Neural cell (in vitro differentiated cells): ENCODE measurements at regions not wholly inside any gene's neighbourhood (a gene's known extent, or its start where the extent isn't known, plus 50 kb on each side); places are given as distances from the start of the nearest gene placed in this dataset.

ENCODE experiments used
- H2AFZ ChIP-seq: fragments of 200-600, 300-800 bp; sonication (generic), shearing (Covaris generic); 2 replicates; pipeline ENCODE4 v1.6.0; 2014; ENCODE audit warnings: low read depth, mild to moderate bottlenecking, antibody characterized with exemption, low read length, moderate library complexity
- H3F3A ChIP-seq: fragments of 200-600 bp; shearing (Covaris generic); 2 replicates; pipeline ENCODE4 v1.6.1; 2016; ENCODE audit warnings: mild to moderate bottlenecking, moderate library complexity, mixed read lengths, antibody characterized with exemption, low read length; ENCODE audit not compliant: insufficient read depth, poor library complexity, severe bottlenecking
- H3K27ac ChIP-seq: fragments of 200-600, 300-800 bp; sonication (generic), shearing (Covaris generic); 2 replicates; pipeline ENCODE4 v1.5.1; 2014; ENCODE audit warnings: mild to moderate bottlenecking, low read length, moderate library complexity
- H3K27me3 ChIP-seq: fragments of 300-800, 200-600 bp; sonication (generic), shearing (Covaris generic); 2 replicates; pipeline ENCODE4 v1.6.0; 2014; ENCODE audit warnings: mild to moderate bottlenecking, low read depth, low read length, moderate library complexity; ENCODE audit not compliant: insufficient read depth
- H3K36me3 ChIP-seq: fragments of 300-800, 200-600 bp; sonication (generic), shearing (Covaris generic); 2 replicates; pipeline ENCODE4 v1.5.1; 2014; ENCODE audit warnings: mild to moderate bottlenecking, antibody characterized with exemption, low read length, moderate library complexity; ENCODE audit not compliant: insufficient read depth
- H3K4me2 ChIP-seq: fragments of 300-800, 200-600 bp; sonication (generic), shearing (Covaris generic); 2 replicates; pipeline ENCODE4 v1.6.0; 2014; ENCODE audit warnings: mild to moderate bottlenecking, low read length
- H3K4me3 ChIP-seq: fragments of 300-800, 200-600 bp; sonication (generic), shearing (Covaris generic); 2 replicates; pipeline ENCODE4 v1.5.1; 2014; ENCODE audit warnings: mild to moderate bottlenecking, low read length, moderate library complexity
- H3K79me2 ChIP-seq: fragments of 200-600 bp; shearing (Covaris generic); replicated peaks from 2 replicates; pipeline ENCODE4 v1.6.0; 2014; ENCODE audit warnings: mild to moderate bottlenecking, low read length, moderate library complexity; ENCODE audit not compliant: insufficient read depth
- H3K9ac ChIP-seq: fragments of 300-800, 200-600 bp; sonication (generic), shearing (Covaris generic); 2 replicates; pipeline ENCODE4 v1.6.1; 2016; ENCODE audit warnings: mild to moderate bottlenecking, low read length, mixed read lengths
- H3K9me2 ChIP-seq: fragments of 200-600 bp; shearing (Covaris generic); 2 replicates; pipeline ENCODE4 v1.6.1; 2016; ENCODE audit warnings: mild to moderate bottlenecking, low read length, mixed read lengths; ENCODE audit not compliant: insufficient read depth
- H3K9me3 ChIP-seq: fragments of 200-600, 300-800 bp; sonication (generic), shearing (Covaris generic); 2 replicates; pipeline ENCODE4 v1.6.1; 2016; ENCODE audit warnings: mild to moderate bottlenecking, mixed run types, low read length, moderate library complexity, mixed read lengths
- H4K20me1 ChIP-seq: fragments of 200-600 bp; shearing (Covaris generic); 2 replicates; pipeline ENCODE4 v1.6.1; 2016; ENCODE audit warnings: mild to moderate bottlenecking, mixed run types; ENCODE audit not compliant: insufficient read depth
- EP300 ChIP-seq: fragments of 450-650 bp; conservative IDR thresholded peaks from 2 replicates; pipeline ENCODE4 v1.6.1; 2014; ENCODE audit warnings: antibody characterized with exemption, mild to moderate bottlenecking, moderate library complexity; ENCODE audit not compliant: poor library complexity, severe bottlenecking
- EZH2 ChIP-seq: fragments of 200-600, 300-800 bp; shearing (Covaris generic), sonication (generic); IDR thresholded peaks from 2 replicates; pipeline ENCODE4 v1.6.1; 2014; ENCODE audit warnings: antibody characterized with exemption, low read length, borderline replicate concordance, mild to moderate bottlenecking; ENCODE audit not compliant: insufficient read depth, poor library complexity, severe bottlenecking
- MXI1 ChIP-seq: fragments of 450-650 bp; conservative IDR thresholded peaks from 2 replicates; pipeline ENCODE4 v1.6.1; 2014; ENCODE audit warnings: antibody characterized with exemption, mild to moderate bottlenecking; ENCODE audit not compliant: poor library complexity, severe bottlenecking
- POLR2AphosphoS5 ChIP-seq: IDR thresholded peaks from 2 replicates; pipeline ENCODE4 v1.6.1; 2012
- RAD21 ChIP-seq: fragments of 450-650 bp; conservative IDR thresholded peaks from 2 replicates; pipeline ENCODE4 v1.6.1; 2014; ENCODE audit warnings: antibody characterized with exemption, mild to moderate bottlenecking, moderate library complexity
- SMC3 ChIP-seq: fragments of 450-650 bp; conservative IDR thresholded peaks from 2 replicates; pipeline ENCODE4 v1.6.1; 2014; ENCODE audit warnings: antibody characterized with exemption, mild to moderate bottlenecking, moderate library complexity; ENCODE audit not compliant: poor library complexity
- TAF1 ChIP-seq: IDR thresholded peaks from 2 replicates; pipeline ENCODE4 v1.6.1; 2012; ENCODE audit warnings: low read depth
- TF ChIP-seq, protein P1 (sequence below): fragments of 450-650 bp; IDR thresholded peaks from 2 replicates; pipeline ENCODE4 v1.5.1; 2014; ENCODE audit warnings: antibody characterized with exemption, mild to moderate bottlenecking, moderate library complexity; ENCODE audit not compliant: poor library complexity, severe bottlenecking
- TF ChIP-seq, protein P2 (sequence below): IDR thresholded peaks from 2 replicates; pipeline ENCODE4 v1.6.1; 2012; ENCODE audit warnings: borderline replicate concordance

DNA sequence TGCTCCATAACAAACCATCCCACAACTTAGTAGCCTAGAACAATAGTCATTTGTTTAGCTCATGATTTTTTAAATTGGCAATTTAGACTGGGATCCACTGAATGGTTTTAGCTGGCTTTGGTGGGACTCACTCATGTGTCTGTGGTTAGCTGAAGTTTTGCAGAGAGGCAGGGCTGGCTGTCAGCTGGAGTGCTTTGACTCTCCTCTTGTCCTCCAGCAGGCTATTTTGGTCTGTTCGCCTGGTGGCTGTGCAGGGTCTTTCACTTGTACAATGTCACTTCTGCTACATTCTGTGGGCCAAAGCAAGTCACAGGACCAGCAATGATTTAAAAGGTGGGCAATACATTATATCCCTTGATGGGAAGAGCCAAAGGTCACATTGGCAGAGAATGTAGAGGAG is 1146.5 kb downstream of the ROBO2 start:
- no peaks in the 10 kb centered on the region for H3K9me3 ChIP-seq
- H3K27me3 ChIP-seq, result no peaks in the 10 kb centered on the region
- H3K4me2 ChIP-seq, result no peak overlapping the region
- no peaks in the 10 kb centered on the region for H3K36me3 ChIP-seq
- no peaks in the 10 kb centered on the region for H4K20me1 ChIP-seq
- no peaks in the 10 kb centered on the region for H3K9me2 ChIP-seq
- no peak overlapping the region for H3K27ac ChIP-seq
- no peak for TF ChIP-seq TAF1
- no peak for TF ChIP-seq RAD21
- no peak for TF ChIP-seq POLR2AphosphoS5
- TF ChIP-seq, protein P1, sequence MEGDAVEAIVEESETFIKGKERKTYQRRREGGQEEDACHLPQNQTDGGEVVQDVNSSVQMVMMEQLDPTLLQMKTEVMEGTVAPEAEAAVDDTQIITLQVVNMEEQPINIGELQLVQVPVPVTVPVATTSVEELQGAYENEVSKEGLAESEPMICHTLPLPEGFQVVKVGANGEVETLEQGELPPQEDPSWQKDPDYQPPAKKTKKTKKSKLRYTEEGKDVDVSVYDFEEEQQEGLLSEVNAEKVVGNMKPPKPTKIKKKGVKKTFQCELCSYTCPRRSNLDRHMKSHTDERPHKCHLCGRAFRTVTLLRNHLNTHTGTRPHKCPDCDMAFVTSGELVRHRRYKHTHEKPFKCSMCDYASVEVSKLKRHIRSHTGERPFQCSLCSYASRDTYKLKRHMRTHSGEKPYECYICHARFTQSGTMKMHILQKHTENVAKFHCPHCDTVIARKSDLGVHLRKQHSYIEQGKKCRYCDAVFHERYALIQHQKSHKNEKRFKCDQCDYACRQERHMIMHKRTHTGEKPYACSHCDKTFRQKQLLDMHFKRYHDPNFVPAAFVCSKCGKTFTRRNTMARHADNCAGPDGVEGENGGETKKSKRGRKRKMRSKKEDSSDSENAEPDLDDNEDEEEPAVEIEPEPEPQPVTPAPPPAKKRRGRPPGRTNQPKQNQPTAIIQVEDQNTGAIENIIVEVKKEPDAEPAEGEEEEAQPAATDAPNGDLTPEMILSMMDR, result no peak
- TF ChIP-seq MXI1, result no peak
- TF ChIP-seq EZH2, result no peak
- no peak overlapping the region for H3K9ac ChIP-seq
- no peak overlapping the region for H3K4me3 ChIP-seq
- no peaks in the 10 kb centered on the region for H3K79me2 ChIP-seq
- H3F3A ChIP-seq, result no peaks in the 10 kb centered on the region
- no peak overlapping the region for H2AFZ ChIP-seq

DNA sequence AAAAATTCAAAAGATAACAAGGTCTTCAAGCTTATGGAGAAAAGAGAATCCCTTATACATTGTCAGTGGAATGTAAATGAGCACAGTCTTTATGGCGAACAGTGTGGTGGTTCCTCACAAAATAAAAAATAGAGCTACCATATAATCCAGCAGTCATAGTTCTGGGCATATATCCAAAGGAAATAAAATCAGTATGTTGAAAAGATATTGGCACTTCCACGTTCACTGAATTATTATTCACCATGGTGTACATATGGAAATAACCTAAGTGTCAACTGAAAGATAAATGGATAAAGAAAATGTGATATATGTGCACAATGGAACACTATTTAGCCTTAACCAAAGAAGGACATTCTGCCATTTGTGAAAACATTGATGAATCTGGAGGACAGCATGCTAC is 1161.2 kb downstream of the ROBO2 start:
- H3K36me3 ChIP-seq, result no peaks in the 10 kb centered on the region
- no peaks in the 10 kb centered on the region for H3K79me2 ChIP-seq
- no peaks in the 10 kb centered on the region for H3F3A ChIP-seq
- H4K20me1 ChIP-seq, result no peaks in the 10 kb centered on the region
- TF ChIP-seq SMC3 (no peak), EP300 (no peak), RAD21 (no peak), MXI1 (no peak), EZH2 (no peak), TAF1 (no peak), POLR2AphosphoS5 (no peak)
- TF ChIP-seq, protein P2, sequence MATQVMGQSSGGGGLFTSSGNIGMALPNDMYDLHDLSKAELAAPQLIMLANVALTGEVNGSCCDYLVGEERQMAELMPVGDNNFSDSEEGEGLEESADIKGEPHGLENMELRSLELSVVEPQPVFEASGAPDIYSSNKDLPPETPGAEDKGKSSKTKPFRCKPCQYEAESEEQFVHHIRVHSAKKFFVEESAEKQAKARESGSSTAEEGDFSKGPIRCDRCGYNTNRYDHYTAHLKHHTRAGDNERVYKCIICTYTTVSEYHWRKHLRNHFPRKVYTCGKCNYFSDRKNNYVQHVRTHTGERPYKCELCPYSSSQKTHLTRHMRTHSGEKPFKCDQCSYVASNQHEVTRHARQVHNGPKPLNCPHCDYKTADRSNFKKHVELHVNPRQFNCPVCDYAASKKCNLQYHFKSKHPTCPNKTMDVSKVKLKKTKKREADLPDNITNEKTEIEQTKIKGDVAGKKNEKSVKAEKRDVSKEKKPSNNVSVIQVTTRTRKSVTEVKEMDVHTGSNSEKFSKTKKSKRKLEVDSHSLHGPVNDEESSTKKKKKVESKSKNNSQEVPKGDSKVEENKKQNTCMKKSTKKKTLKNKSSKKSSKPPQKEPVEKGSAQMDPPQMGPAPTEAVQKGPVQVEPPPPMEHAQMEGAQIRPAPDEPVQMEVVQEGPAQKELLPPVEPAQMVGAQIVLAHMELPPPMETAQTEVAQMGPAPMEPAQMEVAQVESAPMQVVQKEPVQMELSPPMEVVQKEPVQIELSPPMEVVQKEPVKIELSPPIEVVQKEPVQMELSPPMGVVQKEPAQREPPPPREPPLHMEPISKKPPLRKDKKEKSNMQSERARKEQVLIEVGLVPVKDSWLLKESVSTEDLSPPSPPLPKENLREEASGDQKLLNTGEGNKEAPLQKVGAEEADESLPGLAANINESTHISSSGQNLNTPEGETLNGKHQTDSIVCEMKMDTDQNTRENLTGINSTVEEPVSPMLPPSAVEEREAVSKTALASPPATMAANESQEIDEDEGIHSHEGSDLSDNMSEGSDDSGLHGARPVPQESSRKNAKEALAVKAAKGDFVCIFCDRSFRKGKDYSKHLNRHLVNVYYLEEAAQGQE, result no peak
- TF ChIP-seq, protein P1, result no peak
- H3K27ac ChIP-seq, result no peak overlapping the region
- no peak overlapping the region for H3K4me3 ChIP-seq
- H3K27me3 ChIP-seq, result no peaks in the 10 kb centered on the region
- no peaks in the 10 kb centered on the region for H3K9me3 ChIP-seq
- H2AFZ ChIP-seq, result no peak overlapping the region
- H3K9me2 ChIP-seq, result no peaks in the 10 kb centered on the region
- H3K4me2 ChIP-seq, result no peak overlapping the region
- no peak overlapping the region for H3K9ac ChIP-seq
